ENCODE measurements at regions not wholly inside any gene's neighbourhood (a gene's known extent, or its start where the extent isn't known, plus 50 kb on each side); places are given as distances from the start of the nearest gene placed in this dataset.

DNA sequence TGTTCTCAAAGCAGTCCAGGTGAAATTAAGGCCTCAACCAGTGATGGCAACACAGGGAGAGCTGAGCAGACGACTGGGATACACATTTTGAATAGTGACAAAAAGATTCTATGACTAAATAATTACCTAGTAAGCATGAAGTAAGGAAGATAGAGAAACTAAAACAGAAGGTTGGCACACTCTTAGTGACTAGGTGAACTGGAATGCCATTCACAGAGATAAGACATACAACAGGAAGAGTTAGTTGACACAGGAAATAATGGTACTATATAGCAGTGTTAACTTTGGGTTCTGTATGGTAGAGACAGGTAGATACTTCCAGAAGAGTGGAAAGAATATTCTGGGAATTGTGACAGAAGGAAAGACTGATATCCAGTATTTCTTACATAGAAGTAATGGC, 181.8 kb upstream of the NT5C1B start:
- H4K20me1 ChIP-seq (ENCODE audit: insufficient read depth, low read length): no peaks in the 10 kb centered on the region
- TF ChIP-seq, protein P1, sequence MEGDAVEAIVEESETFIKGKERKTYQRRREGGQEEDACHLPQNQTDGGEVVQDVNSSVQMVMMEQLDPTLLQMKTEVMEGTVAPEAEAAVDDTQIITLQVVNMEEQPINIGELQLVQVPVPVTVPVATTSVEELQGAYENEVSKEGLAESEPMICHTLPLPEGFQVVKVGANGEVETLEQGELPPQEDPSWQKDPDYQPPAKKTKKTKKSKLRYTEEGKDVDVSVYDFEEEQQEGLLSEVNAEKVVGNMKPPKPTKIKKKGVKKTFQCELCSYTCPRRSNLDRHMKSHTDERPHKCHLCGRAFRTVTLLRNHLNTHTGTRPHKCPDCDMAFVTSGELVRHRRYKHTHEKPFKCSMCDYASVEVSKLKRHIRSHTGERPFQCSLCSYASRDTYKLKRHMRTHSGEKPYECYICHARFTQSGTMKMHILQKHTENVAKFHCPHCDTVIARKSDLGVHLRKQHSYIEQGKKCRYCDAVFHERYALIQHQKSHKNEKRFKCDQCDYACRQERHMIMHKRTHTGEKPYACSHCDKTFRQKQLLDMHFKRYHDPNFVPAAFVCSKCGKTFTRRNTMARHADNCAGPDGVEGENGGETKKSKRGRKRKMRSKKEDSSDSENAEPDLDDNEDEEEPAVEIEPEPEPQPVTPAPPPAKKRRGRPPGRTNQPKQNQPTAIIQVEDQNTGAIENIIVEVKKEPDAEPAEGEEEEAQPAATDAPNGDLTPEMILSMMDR (IDR thresholded peaks at IDR 0.05; ENCODE audit: borderline replicate concordance, extremely low read depth, low read length, poor library complexity, severe bottlenecking): no peak
- TF ChIP-seq EZH2 (IDR thresholded peaks at IDR 0.05; ENCODE audit: borderline replicate concordance, low read depth, low read length, severe bottlenecking): no peak
- DNase-seq: no peak

DNA sequence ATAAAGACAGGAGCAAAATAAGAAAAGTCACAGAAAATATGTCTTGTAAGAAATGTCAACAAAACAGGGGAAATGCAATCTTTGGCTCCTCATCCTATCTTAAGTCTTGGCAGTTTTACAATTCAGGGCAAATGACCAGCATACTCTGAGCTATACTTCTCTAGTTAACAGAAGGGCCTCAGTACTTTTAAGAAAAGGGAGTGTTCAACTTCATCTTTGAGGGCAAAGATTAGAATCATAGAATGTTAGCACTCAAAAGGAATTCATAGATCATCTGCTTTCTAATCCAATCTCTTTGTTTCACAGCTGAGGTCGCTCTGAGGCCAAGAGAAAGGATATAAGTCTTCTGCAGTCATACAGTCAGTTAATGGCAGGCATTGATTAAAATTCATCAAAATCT, 174.0 kb upstream of the NT5C1B start:
- Histone ChIP-seq H3K27ac (ENCODE audit: low read length) (no peak overlapping the region), H3K9ac (ENCODE audit: low read depth, low read length) (no peak overlapping the region), H3K4me3 (ENCODE audit: low read depth in 1 of 2, low read length in 2 of 2) (no peak overlapping the region), H3K9me3 (ENCODE audit: insufficient read depth, low read length, severe bottlenecking) (peaks cover under 1% of the 10 kb centered on the region), H4K20me1 (ENCODE audit: insufficient read depth, low read length) (no peaks in the 10 kb centered on the region), H3K4me1 (ENCODE audit: insufficient read depth, low read length) (no peaks in the 10 kb centered on the region), H3K27me3 (ENCODE audit: insufficient read depth, low read length, poor library complexity) (no peaks in the 10 kb centered on the region), H3K4me2 (ENCODE audit: insufficient read depth, low read length) (no peak overlapping the region), H3K79me2 (ENCODE audit: insufficient read depth, low read length) (no peaks in the 10 kb centered on the region), H2AFZ (ENCODE audit: low read depth, low read length) (no peak overlapping the region), H3K36me3 (ENCODE audit: insufficient read depth, low read length) (no peaks in the 10 kb centered on the region)
- DNase-seq (no peak), ATAC-seq (ENCODE audit: insufficient read depth, low read depth) (no peak)
- no peak for TF ChIP-seq EZH2 (IDR thresholded peaks at IDR 0.05; ENCODE audit: borderline replicate concordance, low read depth, low read length, severe bottlenecking)
- TF ChIP-seq, protein P1 (IDR thresholded peaks at IDR 0.05; ENCODE audit: borderline replicate concordance, extremely low read depth, low read length, poor library complexity, severe bottlenecking): no peak

More for the DNA sequence above, 181.8 kb upstream of the NT5C1B start:
- no peak for ATAC-seq (ENCODE audit: insufficient read depth, low read depth)
- no peaks in the 10 kb centered on the region for H3K27me3 ChIP-seq (ENCODE audit: insufficient read depth, low read length, poor library complexity)
- peaks cover 5% of the 10 kb centered on the region for H3K9me3 ChIP-seq (ENCODE audit: insufficient read depth, low read length, severe bottlenecking)
- H2AFZ ChIP-seq (ENCODE audit: low read depth, low read length): no peak overlapping the region
- no peak overlapping the region for H3K4me3 ChIP-seq (ENCODE audit: low read depth in 1 of 2, low read length in 2 of 2)
- no peak overlapping the region for H3K4me2 ChIP-seq (ENCODE audit: insufficient read depth, low read length)
- H3K27ac ChIP-seq (ENCODE audit: low read length): no peak overlapping the region
- H3K79me2 ChIP-seq (ENCODE audit: insufficient read depth, low read length): no peaks in the 10 kb centered on the region
- no peaks in the 10 kb centered on the region for H3K4me1 ChIP-seq (ENCODE audit: insufficient read depth, low read length)
- H3K9ac ChIP-seq (ENCODE audit: low read depth, low read length): no peak overlapping the region
- no peaks in the 10 kb centered on the region for H3K36me3 ChIP-seq (ENCODE audit: insufficient read depth, low read length)

DNA sequence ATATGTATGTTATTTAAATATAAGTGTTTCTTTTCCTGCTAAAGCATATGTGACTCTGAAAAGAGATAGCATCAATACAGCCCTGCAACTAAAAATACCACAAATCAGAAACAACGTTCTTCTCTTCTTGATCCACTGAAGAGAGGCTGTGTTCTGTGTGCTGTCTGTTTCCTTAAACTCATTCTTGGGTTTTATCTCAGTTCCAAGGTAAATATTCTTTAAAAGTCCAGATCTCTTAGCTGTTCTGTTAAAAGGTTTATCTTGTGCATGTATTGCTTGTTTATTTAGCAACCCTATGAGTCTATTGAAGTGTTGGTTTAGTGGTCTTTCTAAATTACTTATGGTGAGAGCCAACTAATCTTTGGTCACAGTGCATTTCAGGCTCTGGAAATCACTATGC, 173.3 kb upstream of the NT5C1B start:
- no peak for ATAC-seq (ENCODE audit: insufficient read depth, low read depth)
- H3K9me3 ChIP-seq (ENCODE audit: insufficient read depth, low read length, severe bottlenecking): no peaks in the 10 kb centered on the region
- no peak overlapping the region for H2AFZ ChIP-seq (ENCODE audit: low read depth, low read length)
- TF ChIP-seq, protein P1 (IDR thresholded peaks at IDR 0.05; ENCODE audit: borderline replicate concordance, extremely low read depth, low read length, poor library complexity, severe bottlenecking): no peak
- no peak for TF ChIP-seq EZH2 (IDR thresholded peaks at IDR 0.05; ENCODE audit: borderline replicate concordance, low read depth, low read length, severe bottlenecking)
- H3K27me3 ChIP-seq (ENCODE audit: insufficient read depth, low read length, poor library complexity): no peaks in the 10 kb centered on the region
- no peak for DNase-seq
- no peak overlapping the region for H3K4me3 ChIP-seq (ENCODE audit: low read depth in 1 of 2, low read length in 2 of 2)
- no peaks in the 10 kb centered on the region for H3K79me2 ChIP-seq (ENCODE audit: insufficient read depth, low read length)
- H3K36me3 ChIP-seq (ENCODE audit: insufficient read depth, low read length): no peaks in the 10 kb centered on the region
- H3K4me2 ChIP-seq (ENCODE audit: insufficient read depth, low read length): no peak overlapping the region
- no peak overlapping the region for H3K9ac ChIP-seq (ENCODE audit: low read depth, low read length)
- no peaks in the 10 kb centered on the region for H4K20me1 ChIP-seq (ENCODE audit: insufficient read depth, low read length)
- H3K27ac ChIP-seq (ENCODE audit: low read length): no peak overlapping the region
- H3K4me1 ChIP-seq (ENCODE audit: insufficient read depth, low read length): no peaks in the 10 kb centered on the region

DNA sequence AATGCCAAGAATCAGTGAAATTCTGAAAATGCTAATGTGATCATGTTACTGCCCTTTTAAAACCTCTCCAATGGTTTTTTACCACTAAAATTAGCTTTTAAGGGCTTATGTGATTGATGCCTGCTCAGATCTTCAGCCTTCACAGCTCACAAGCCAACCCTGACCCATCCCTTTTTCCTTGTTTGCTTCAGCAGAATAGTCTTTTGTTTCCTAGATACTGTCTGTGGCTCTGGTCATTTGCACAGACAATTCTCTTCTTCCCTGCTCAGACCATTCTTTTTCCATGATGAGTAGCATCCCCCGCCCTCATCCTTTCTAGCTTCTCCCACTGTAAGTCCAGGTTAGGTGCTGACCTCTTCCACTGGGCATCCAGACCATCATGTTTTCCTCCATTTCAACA, 164.9 kb upstream of the NT5C1B start:
- Histone ChIP-seq H3K4me2 (ENCODE audit: insufficient read depth, low read length) (no peak overlapping the region), H3K4me1 (ENCODE audit: insufficient read depth, low read length) (no peaks in the 10 kb centered on the region), H3K27ac (ENCODE audit: low read length) (no peak overlapping the region), H3K27me3 (ENCODE audit: insufficient read depth, low read length, poor library complexity) (no peaks in the 10 kb centered on the region), H3K9me3 (ENCODE audit: insufficient read depth, low read length, severe bottlenecking) (no peaks in the 10 kb centered on the region), H3K4me3 (ENCODE audit: low read depth in 1 of 2, low read length in 2 of 2) (no peak overlapping the region), H3K36me3 (ENCODE audit: insufficient read depth, low read length) (no peaks in the 10 kb centered on the region), H4K20me1 (ENCODE audit: insufficient read depth, low read length) (no peaks in the 10 kb centered on the region), H3K9ac (ENCODE audit: low read depth, low read length) (no peak overlapping the region), H2AFZ (ENCODE audit: low read depth, low read length) (no peak overlapping the region), H3K79me2 (ENCODE audit: insufficient read depth, low read length) (no peaks in the 10 kb centered on the region)
- DNase-seq (no peak), ATAC-seq (ENCODE audit: insufficient read depth, low read depth) (no peak)
- TF ChIP-seq, protein P1 (IDR thresholded peaks at IDR 0.05; ENCODE audit: borderline replicate concordance, extremely low read depth, low read length, poor library complexity, severe bottlenecking): no peak
- no peak for TF ChIP-seq EZH2 (IDR thresholded peaks at IDR 0.05; ENCODE audit: borderline replicate concordance, low read depth, low read length, severe bottlenecking)
